HepG2 (cell line): ENCODE measurements at regions not wholly inside any gene's neighbourhood (a gene's known extent, or its start where the extent isn't known, plus 50 kb on each side); places are given as distances from the start of the nearest gene placed in this dataset.

Experiments used
- ATAC-seq: fragments of 200-7000 bp; cut with Tn5 transposase; 3 replicates; pipeline ENCODE4 v1.9.1; 2020; ENCODE audit warnings: mild to moderate bottlenecking, moderate library complexity
- BruUV-seq: library from RNA; stranded (reverse); fragments of 400-500 nt; replicated peaks from 2 replicates; lab custom pipeline; 2021; lab: Mats Ljungman, UMichigan
- CTCF ChIA-PET: fragments of 300-600 bp; formaldehyde crosslinking; extraction: SDS; loops from one replicate; lab custom pipeline; 2021; ENCODE audit warnings: low total read pairs, inconsistent platforms, low intra/inter-chr PET ratio; lab: Yijun Ruan, JAX
- POLR2A ChIA-PET: fragments of 350-600 bp; sonication (Branson Sonifier 250); formaldehyde crosslinking; loops from one replicate; lab custom pipeline; 2020; ENCODE audit warnings: antibody characterized with exemption, inconsistent platforms; lab: Yijun Ruan, JAX
- DNase-seq: peaks from one replicate; pipeline ENCODE4 v3.0.0-alpha.2; 2015; ENCODE audit warnings: low spot score
- FAIRE-seq: peaks from 3 replicates; lab custom pipeline; 2011; peaks lifted over from hg19 to GRCh38; lab: Jason Lieb, UNC
- H2AFZ ChIP-seq: one replicate; pipeline ENCODE4 v1.6.1; 2011; ENCODE audit warnings: low read length, inconsistent platforms
- H3K27ac ChIP-seq: fragments of 300-600 bp; 3 replicates; pipeline ENCODE4 v1.8.0; 2011; ENCODE audit warnings: mixed run types, mild to moderate bottlenecking, mixed read lengths, low read length, inconsistent platforms; ENCODE audit not compliant: insufficient read depth; ENCODE audit errors: extremely low read length
- H3K27me3 ChIP-seq, 2 experiments: fragments of 200-600 bp in 1 of 2; 2 replicates in 1 of 2; 3 replicates in 1 of 2; pipeline versions ENCODE4 v1.6.0 to v1.8.0; 2011; ENCODE audit warnings: low read length in 2 of 2, mild to moderate bottlenecking in 2 of 2, moderate library complexity in 2 of 2, inconsistent platforms in 1 of 2; ENCODE audit not compliant: insufficient read depth in 2 of 2, control insufficient read depth in 1 of 2
- H3K36me3 ChIP-seq, 2 experiments: fragments of 200-600 bp in 1 of 2; replicated peaks in 1 of 2; 2 replicates in 1 of 2; 3 replicates in 1 of 2; pipeline versions ENCODE4 v1.5.1 to v1.8.0; 2011; ENCODE audit warnings: low read length in 2 of 2, inconsistent platforms in 1 of 2; ENCODE audit not compliant: insufficient read depth in 2 of 2, control insufficient read depth in 1 of 2
- H3K4me1 ChIP-seq: 2 replicates; pipeline ENCODE4 v1.5.1; 2012; ENCODE audit warnings: low read length, inconsistent platforms; ENCODE audit not compliant: insufficient read depth
- H3K4me2 ChIP-seq: 2 replicates; pipeline ENCODE4 v1.6.0; 2011; ENCODE audit warnings: low read depth, low read length, inconsistent platforms
- H3K4me3 ChIP-seq, 3 experiments: fragments of 200-600 bp in 1 of 3; sonication (generic), shearing (Covaris generic) in 1 of 3; replicated peaks in 1 of 3; 2 replicates each; pipeline ENCODE4 v1.5.1; 2011 to 2016; ENCODE audit warnings: low read length in 3 of 3, inconsistent platforms in 2 of 3, low read depth in 2 of 3, mild to moderate bottlenecking in 2 of 3, control low read depth in 1 of 3, mixed read lengths in 1 of 3; ENCODE audit not compliant: insufficient read depth in 1 of 3
- H3K79me2 ChIP-seq: one replicate; pipeline ENCODE4 v1.6.1; 2011; ENCODE audit warnings: low read length, inconsistent platforms; ENCODE audit not compliant: insufficient read depth
- H3K9ac ChIP-seq: 2 replicates; pipeline ENCODE4 v1.6.0; 2011; ENCODE audit warnings: mild to moderate bottlenecking, low read depth, low read length, inconsistent platforms; ENCODE audit not compliant: insufficient read depth
- H3K9me3 ChIP-seq: 2 replicates; pipeline ENCODE4 v1.5.1; 2012; ENCODE audit warnings: mild to moderate bottlenecking, low read length
- H4K20me1 ChIP-seq: 2 replicates; pipeline ENCODE4 v1.6.0; 2011; ENCODE audit warnings: inconsistent platforms, mild to moderate bottlenecking, low read length, moderate library complexity; ENCODE audit not compliant: insufficient read depth
- ASH2L ChIP-seq: fragments of 300-600, 200-600 bp; sonication (generic); IDR thresholded peaks from 2 replicates; pipeline ENCODE4 v1.7.0; 2017; ENCODE audit warnings: low read depth, mild to moderate bottlenecking, moderate library complexity, mixed read lengths, low read length; ENCODE audit not compliant: insufficient read length
- BCL6 ChIP-seq: IDR thresholded peaks from 2 replicates; pipeline ENCODE4 v1.6.1; 2016; ENCODE audit warnings: missing genetic modification reagents, missing compliant biosample characterization
- CCAR2 ChIP-seq: fragments of 200-400 bp; formaldehyde crosslinking; optimal IDR thresholded peaks from 2 replicates; pipeline ENCODE3; 2018; ENCODE audit warnings: low read depth, mild to moderate bottlenecking, low read length, moderate library complexity
- E2F2 ChIP-seq: sonication (generic); formaldehyde crosslinking; IDR thresholded peaks from 2 replicates; pipeline ENCODE4 v1.4.0; 2020; ENCODE audit warnings: missing genetic modification reagents, borderline replicate concordance
- ETS1 ChIP-seq: sonication (generic); formaldehyde crosslinking; IDR thresholded peaks from 2 replicates; pipeline ENCODE4 v1.4.0; 2020; ENCODE audit warnings: missing genetic modification reagents
- HIC2 ChIP-seq: sonication (generic); formaldehyde crosslinking; IDR thresholded peaks from 2 replicates; pipeline ENCODE4 v1.9.0; 2022; ENCODE audit warnings: low read depth, missing genetic modification reagents
- HOXA7 ChIP-seq: sonication (generic); formaldehyde crosslinking; IDR thresholded peaks from 2 replicates; pipeline ENCODE4 v1.8.1; 2022; ENCODE audit warnings: mild to moderate bottlenecking, missing genetic modification reagents, moderate library complexity
- MYNN ChIP-seq: sonication (generic); formaldehyde crosslinking; IDR thresholded peaks from 2 replicates; pipeline ENCODE4 v1.4.0; 2020; ENCODE audit warnings: mild to moderate bottlenecking, low read depth, missing genetic modification reagents
- PHB2 ChIP-seq: fragments of 450-650 bp; IDR thresholded peaks from 2 replicates; pipeline ENCODE4 v1.6.1; 2018; ENCODE audit not compliant: partially characterized antibody
- SOX13 ChIP-seq, 3 experiments: fragments of 450-650 bp in 1 of 3; sonication (generic) in 1 of 3; formaldehyde crosslinking in 1 of 3; IDR thresholded peaks in 2 of 3; conservative IDR thresholded peaks in 1 of 3; 2 replicates each; pipeline versions ENCODE4 v1.5.0 to v1.6.1; 2016 to 2020; ENCODE audit warnings: antibody characterized with exemption in 1 of 3, mild to moderate bottlenecking in 1 of 3, missing compliant biosample characterization in 1 of 3, missing genetic modification reagents in 1 of 3, moderate library complexity in 1 of 3
- TOE1 ChIP-seq: sonication (generic); formaldehyde crosslinking; IDR thresholded peaks from 2 replicates; pipeline ENCODE4 v1.4.0; 2020; ENCODE audit warnings: mild to moderate bottlenecking, missing genetic modification reagents
- ZBTB42 ChIP-seq: sonication (generic); formaldehyde crosslinking; IDR thresholded peaks from 2 replicates; pipeline ENCODE4 v1.5.0; 2020; ENCODE audit warnings: mild to moderate bottlenecking, missing genetic modification reagents
- ZNF143 ChIP-seq: sonication (generic); formaldehyde crosslinking; IDR thresholded peaks from 2 replicates; pipeline ENCODE4 v1.4.0; 2020; ENCODE audit warnings: missing genetic modification reagents
- ZNF253 ChIP-seq: sonication (generic); formaldehyde crosslinking; IDR thresholded peaks from 2 replicates; pipeline ENCODE4 v1.8.0; 2022; ENCODE audit warnings: mild to moderate bottlenecking, missing genetic modification reagents, borderline replicate concordance
- ZNF558 ChIP-seq: sonication (generic); formaldehyde crosslinking; IDR thresholded peaks from 2 replicates; pipeline ENCODE4 v1.9.0; 2022; ENCODE audit warnings: mild to moderate bottlenecking, missing genetic modification reagents, borderline replicate concordance
- ZNF768 ChIP-seq: sonication (generic); formaldehyde crosslinking; IDR thresholded peaks from 2 replicates; pipeline ENCODE4 v1.4.0; 2020; ENCODE audit warnings: missing genetic modification reagents
- WGBS: methylation state at CpG from one replicate; pipeline ENCODE4 v1.1.6; 2017; ENCODE audit warnings: low lambda C conversion rate; 5-methylcytosine and 5-hydroxymethylcytosine counted together
- in situ Hi-C: cut with HindIII; loops from 2 replicates; pipeline ENCODE4 v1.10.0; 2017; ENCODE audit warnings: low pct_unique_long_range_greater_than_20kb; ENCODE audit not compliant: extremely low pct_ligation_motif_present
- intact Hi-C: fragments of 100-400 bp; cut with micrococcal nuclease; formaldehyde crosslinking; loops from one replicate; pipeline ENCODE4 v1.10.0; 2022; ENCODE audit not compliant: unreplicated experiment

DNA sequence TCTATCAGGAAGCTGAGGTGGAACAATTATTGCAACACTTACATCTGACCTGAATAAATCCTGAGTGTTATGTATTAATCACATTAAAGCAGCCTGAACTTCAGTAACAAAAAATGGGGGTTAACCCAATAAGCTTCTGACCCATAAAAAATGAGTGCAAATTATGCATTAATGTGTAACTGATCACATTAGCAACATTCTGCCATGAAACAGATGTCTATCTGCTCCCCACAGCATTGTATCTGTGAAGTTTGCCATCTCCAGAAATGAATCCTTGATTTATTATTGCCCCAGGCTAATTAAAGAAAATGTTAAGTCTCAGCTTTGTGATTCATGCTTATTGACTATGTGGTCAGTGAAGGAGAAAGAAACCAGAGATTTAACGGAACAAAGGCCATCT lies 304.9 kb downstream of the PCDH20 start:
- no peak for TF ChIP-seq ZNF143
- intact Hi-C loops (no loop called here), in situ Hi-C loops (no loop called here)
- ATAC-seq (no peak), FAIRE-seq (no peak), DNase-seq (no peak)
- H3K27ac ChIP-seq, result no peak overlapping the region
- H3K9me3 ChIP-seq, result no peaks in the 10 kb centered on the region
- H3K4me3 ChIP-seq, result no peak overlapping the region
- no peak overlapping the region for H3K4me2 ChIP-seq
- 0% methylated on average over 1 of the region's 1 CpG for WGBS
- H3K27me3 ChIP-seq, result no peaks in the 10 kb centered on the region; a peak in 1 of 5 replicates
- no TSS peak for BruUV-seq
- CTCF ChIA-PET, result no interaction called here
- no peaks in the 10 kb centered on the region for H3K79me2 ChIP-seq
- no peak overlapping the region for H3K9ac ChIP-seq
- no peaks in the 10 kb centered on the region for H3K36me3 ChIP-seq
- no peak overlapping the region for H2AFZ ChIP-seq
- POLR2A ChIA-PET, result no interaction called here
- no peaks in the 10 kb centered on the region for H3K4me1 ChIP-seq
- H4K20me1 ChIP-seq, result no peaks in the 10 kb centered on the region

DNA sequence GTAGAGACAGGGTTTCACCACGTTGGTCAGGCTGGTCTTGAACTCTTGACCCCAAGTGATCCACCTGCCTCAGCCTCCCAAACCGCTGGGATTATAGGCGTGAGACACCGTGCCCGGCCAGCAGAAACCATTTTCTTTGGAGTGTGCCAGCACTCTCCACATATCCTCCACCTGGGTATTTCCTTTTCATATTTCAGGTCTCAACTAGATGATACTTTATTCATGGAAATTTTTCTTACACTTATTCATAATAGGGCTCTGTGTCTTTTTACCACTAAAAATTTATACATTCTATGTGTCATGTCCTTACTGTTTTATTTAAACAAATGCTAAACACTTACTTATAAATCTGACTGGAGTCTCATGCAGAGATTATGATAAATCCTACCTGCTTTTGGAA lies 305.9 kb downstream of the PCDH20 start:
- ATAC-seq (no peak), FAIRE-seq (no peak), DNase-seq (no peak)
- Histone ChIP-seq H3K4me2 (no peak overlapping the region), H3K4me1 (no peaks in the 10 kb centered on the region), H3K27me3 (no peaks in the 10 kb centered on the region; a peak in 1 of 5 replicates), H3K9ac (no peak overlapping the region), H3K36me3 (no peaks in the 10 kb centered on the region), H3K4me3 (no peak overlapping the region), H2AFZ (no peak overlapping the region), H3K27ac (no peak overlapping the region), H3K9me3 (no peaks in the 10 kb centered on the region), H3K79me2 (no peaks in the 10 kb centered on the region), H4K20me1 (no peaks in the 10 kb centered on the region)
- in situ Hi-C loops (no loop called here), intact Hi-C loops (no loop called here)
- 29% methylated on average over 5 of the region's 5 CpGs for WGBS
- BruUV-seq, result no TSS peak
- ChIA-PET CTCF (no interaction called here), POLR2A (no interaction called here)
- no peak for TF ChIP-seq TOE1 (CRISPR knock-in tag)
- TF ChIP-seq SOX13 (IDR thresholded peaks at IDR 0.05), result no peak
- no peak for TF ChIP-seq SOX13 (CRISPR knock-in tag; conservative IDR thresholded peaks at IDR 0.05 in 1 of 2, IDR thresholded peaks at IDR 0.05 in 1 of 2)
- TF ChIP-seq ZNF253, result no peak
- no peak for TF ChIP-seq ZNF558
- no peak for TF ChIP-seq BCL6 (CRISPR knock-in tag)
- no peak for TF ChIP-seq ETS1 (CRISPR knock-in tag)
- TF ChIP-seq HIC2 (CRISPR knock-in tag), result no peak
- TF ChIP-seq ZBTB42 (CRISPR knock-in tag), result no peak
- TF ChIP-seq ASH2L, result no peak
- TF ChIP-seq E2F2 (CRISPR knock-in tag), result no peak
- TF ChIP-seq CCAR2, result no peak
- TF ChIP-seq PHB2, result no peak
- TF ChIP-seq ZNF768 (CRISPR knock-in tag), result no peak
- TF ChIP-seq HOXA7 (CRISPR knock-in tag), result no peak
- no peak for TF ChIP-seq MYNN (CRISPR knock-in tag)
